Activated B cell treated with CpG ODN at 0.5 μM for 24 hours (primary cell): ENCODE measurements at regions not wholly inside any gene's neighbourhood (a gene's known extent, or its start where the extent isn't known, plus 50 kb on each side); places are given as distances from the start of the nearest gene placed in this dataset.
"Not testable (repeated sequence)": the region's sequence is repeated elsewhere in the genome, so short reads cannot be mapped to it uniquely, and the experiment has no call there.

Experiments used
- ATAC-seq: fragments of 200-7000 bp; cut with Tn5 transposase; one replicate; pipeline ENCODE4 v1.10.0; 2021; ENCODE audit warnings: low read depth, mild to moderate bottlenecking, moderate library complexity
- CTCF ChIA-PET: fragments of 350-600 bp; sonication (Branson Sonifier 250); formaldehyde crosslinking; loops from one replicate; lab custom pipeline; 2021; ENCODE audit warnings: antibody characterized with exemption; lab: Charles Lee
- POLR2A ChIA-PET: fragments of 350-600 bp; sonication (Branson Sonifier 250); formaldehyde crosslinking; loops from one replicate; lab custom pipeline; 2021; ENCODE audit warnings: antibody characterized with exemption; lab: Charles Lee
- DNase-seq: peaks from one replicate; pipeline ENCODE4 v3.0.0; 2022
- H3K27ac Mint-ChIP-seq: one replicate; pipeline ENCODE4 v1.8.0; 2020; ENCODE audit warnings: mixed read lengths
- H3K27me3 Mint-ChIP-seq: one replicate; pipeline ENCODE4 v1.8.0; 2021; ENCODE audit warnings: mixed read lengths
- H3K36me3 Mint-ChIP-seq: one replicate; pipeline ENCODE4 v1.8.0; 2021; ENCODE audit warnings: low read depth, mixed read lengths
- H3K4me1 Mint-ChIP-seq: one replicate; pipeline ENCODE4 v1.8.0; 2021; ENCODE audit warnings: mixed read lengths
- H3K4me3 Mint-ChIP-seq: one replicate; pipeline ENCODE4 v1.8.0; 2020; ENCODE audit warnings: mild to moderate bottlenecking, mixed read lengths
- H3K9me3 Mint-ChIP-seq: one replicate; pipeline ENCODE4 v1.8.0; 2020; ENCODE audit warnings: mixed read lengths
- intact Hi-C: fragments of 100-400 bp; cut with micrococcal nuclease; formaldehyde crosslinking; loops from one replicate; pipeline ENCODE4 v1.15.1; 2024
- TF ChIP-seq, protein P1 (sequence below): fragments of 200-600 bp; IDR thresholded peaks from one replicate; pipeline ENCODE4 v1.8.0; 2022; ENCODE audit warnings: antibody characterized with exemption, mild to moderate bottlenecking

DNA sequence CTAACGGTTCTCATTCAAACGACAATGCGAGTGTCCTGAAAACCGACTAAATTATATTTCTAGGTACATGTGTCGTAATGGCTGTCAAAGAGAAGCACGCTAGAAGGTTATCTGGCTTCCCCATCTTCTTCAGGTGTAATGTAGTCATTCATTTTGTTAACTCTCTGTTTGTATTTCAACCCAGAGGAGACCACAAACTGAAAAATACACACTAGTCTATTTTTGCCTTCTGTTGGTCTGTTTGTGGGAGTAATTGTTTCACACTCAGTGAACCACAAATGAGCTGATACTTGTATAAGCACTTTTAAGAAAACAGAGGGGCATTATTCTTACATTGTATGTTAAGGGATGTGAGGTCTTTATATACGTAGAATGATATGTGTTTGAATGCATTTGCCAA is 305.9 kb downstream of the GATA3 start:
- no peaks in the 10 kb centered on the region for H3K9me3 Mint-ChIP-seq
- CTCF ChIA-PET: no interaction called here
- TF ChIP-seq, protein P1, sequence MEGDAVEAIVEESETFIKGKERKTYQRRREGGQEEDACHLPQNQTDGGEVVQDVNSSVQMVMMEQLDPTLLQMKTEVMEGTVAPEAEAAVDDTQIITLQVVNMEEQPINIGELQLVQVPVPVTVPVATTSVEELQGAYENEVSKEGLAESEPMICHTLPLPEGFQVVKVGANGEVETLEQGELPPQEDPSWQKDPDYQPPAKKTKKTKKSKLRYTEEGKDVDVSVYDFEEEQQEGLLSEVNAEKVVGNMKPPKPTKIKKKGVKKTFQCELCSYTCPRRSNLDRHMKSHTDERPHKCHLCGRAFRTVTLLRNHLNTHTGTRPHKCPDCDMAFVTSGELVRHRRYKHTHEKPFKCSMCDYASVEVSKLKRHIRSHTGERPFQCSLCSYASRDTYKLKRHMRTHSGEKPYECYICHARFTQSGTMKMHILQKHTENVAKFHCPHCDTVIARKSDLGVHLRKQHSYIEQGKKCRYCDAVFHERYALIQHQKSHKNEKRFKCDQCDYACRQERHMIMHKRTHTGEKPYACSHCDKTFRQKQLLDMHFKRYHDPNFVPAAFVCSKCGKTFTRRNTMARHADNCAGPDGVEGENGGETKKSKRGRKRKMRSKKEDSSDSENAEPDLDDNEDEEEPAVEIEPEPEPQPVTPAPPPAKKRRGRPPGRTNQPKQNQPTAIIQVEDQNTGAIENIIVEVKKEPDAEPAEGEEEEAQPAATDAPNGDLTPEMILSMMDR: no peak
- H3K4me3 Mint-ChIP-seq: no peak overlapping the region
- H3K36me3 Mint-ChIP-seq: no peaks in the 10 kb centered on the region
- intact Hi-C loops: no loop called here
- no peak for ATAC-seq
- H3K4me1 Mint-ChIP-seq: no peaks in the 10 kb centered on the region
- H3K27ac Mint-ChIP-seq: no peak overlapping the region
- H3K27me3 Mint-ChIP-seq: peaks cover 2% of the 10 kb centered on the region
- DNase-seq: no peak
- POLR2A ChIA-PET: no interaction called here

DNA sequence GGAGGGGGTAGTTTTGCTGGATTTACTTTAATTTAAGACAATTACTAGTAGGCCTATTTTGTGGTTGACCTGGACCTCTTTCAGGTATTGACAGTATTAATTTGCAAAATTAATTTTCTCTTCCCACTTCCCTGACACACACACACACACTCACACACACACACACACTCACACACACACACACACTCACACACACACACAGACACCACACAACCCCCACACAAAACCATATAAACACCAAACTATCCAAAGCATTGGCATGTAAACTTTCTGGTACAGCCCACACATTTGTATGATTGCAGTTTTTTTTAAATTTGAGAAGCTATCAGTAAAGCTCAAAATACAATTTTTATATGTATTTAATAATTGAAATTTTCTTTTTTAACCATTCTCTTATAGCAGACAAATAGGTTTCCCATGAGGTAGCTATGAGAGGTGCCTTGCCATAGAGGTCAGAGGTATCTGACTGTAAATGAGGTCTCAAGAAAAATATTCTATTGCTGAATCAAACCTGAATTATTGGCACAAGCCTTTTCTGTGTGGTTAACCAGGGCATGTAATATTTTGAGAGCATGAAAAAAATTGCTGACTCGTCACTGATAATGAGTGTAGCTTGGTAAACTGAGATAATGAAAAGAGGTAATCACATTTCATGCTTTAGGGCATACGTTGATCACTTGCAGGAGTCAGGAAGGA is 306.5 kb downstream of the GATA3 start:
- ChIA-PET POLR2A (no interaction called here), CTCF (no interaction called here)
- DNase-seq: no peak
- no peaks in the 10 kb centered on the region for H3K36me3 Mint-ChIP-seq
- H3K4me3 Mint-ChIP-seq: no peak overlapping the region
- no peaks in the 10 kb centered on the region for H3K4me1 Mint-ChIP-seq
- no peak overlapping the region for H3K27ac Mint-ChIP-seq
- peaks cover 2% of the 10 kb centered on the region for H3K27me3 Mint-ChIP-seq
- ATAC-seq: no peak
- no peaks in the 10 kb centered on the region for H3K9me3 Mint-ChIP-seq
- TF ChIP-seq, protein P1: no peak
- intact Hi-C loops: no loop called here

DNA sequence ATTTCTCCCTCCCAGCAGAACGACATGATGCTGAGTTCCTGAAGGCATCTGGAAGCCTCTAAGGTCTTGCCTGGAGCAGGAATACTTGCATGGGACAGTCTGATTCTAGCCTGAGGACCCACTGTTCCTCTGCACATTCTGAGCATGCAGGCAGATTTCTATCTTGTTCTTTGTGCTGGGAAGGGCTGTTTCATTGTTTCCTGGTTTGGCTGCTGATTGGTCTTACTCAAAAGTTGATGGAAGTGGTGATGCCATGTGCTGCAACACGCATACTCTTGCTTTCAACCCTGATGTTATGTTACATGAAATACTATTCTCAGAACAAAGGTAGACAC is 307.0 kb downstream of the GATA3 start:
- Mint-ChIP-seq H3K27me3 (peaks cover 2% of the 10 kb centered on the region), H3K36me3 (no peaks in the 10 kb centered on the region), H3K4me3 (no peak overlapping the region), H3K4me1 (no peaks in the 10 kb centered on the region), H3K27ac (no peak overlapping the region), H3K9me3 (no peaks in the 10 kb centered on the region)
- CTCF ChIA-PET: no interaction called here
- intact Hi-C loops: no loop called here
- POLR2A ChIA-PET: no interaction called here
- no peak for ATAC-seq
- DNase-seq: no peak
- TF ChIP-seq, protein P1: no peak

DNA sequence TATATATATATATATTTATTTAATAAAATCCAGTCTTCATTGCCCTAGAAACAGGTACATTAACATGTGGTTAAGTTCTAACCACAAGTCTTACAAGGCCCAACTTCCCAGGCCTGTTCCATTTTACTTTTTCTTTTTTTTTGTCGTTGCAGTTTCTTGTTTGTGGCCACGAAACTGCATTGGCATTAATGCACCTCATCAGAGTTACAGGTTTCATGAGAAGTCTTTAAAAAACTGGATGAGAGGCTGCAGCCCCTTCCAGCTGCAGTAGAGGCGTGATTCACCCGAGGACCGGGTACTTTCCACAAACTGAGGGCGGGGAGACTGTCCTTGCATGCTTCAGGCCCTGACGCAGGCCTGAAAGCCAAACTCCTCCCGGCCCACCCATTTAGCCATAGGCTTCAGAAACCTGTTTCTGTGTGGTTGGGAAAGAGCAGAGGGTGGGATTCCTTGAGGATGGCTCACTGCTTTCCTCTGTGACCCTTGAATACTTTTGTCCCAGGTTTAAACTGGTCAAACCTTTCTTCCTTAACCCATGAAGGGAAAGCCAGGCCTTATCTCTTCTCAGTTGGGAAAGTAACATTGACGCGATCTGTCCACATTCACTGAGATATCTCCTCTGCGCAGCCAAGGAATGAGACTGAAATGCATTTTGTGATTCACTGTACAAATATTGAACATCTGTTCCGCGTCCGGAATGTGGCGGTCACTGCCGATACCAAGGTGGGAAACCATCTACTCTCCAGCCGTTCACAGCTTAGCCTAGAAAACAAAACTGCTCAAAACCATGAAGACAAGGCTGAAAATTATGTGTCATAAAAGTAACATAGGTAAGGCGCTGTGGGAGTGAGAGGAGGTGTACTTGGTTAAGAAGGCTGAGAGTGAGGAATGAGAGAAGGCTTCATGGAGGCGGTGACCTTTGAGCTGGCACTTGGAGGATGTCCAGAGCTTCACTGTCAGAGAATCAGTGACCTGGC is 311.7 kb downstream of the GATA3 start:
- TF ChIP-seq, protein P1: no peak
- H3K36me3 Mint-ChIP-seq: no peaks in the 10 kb centered on the region
- H3K27ac Mint-ChIP-seq: no peak overlapping the region
- DNase-seq (no peak), ATAC-seq (no peak)
- no peaks in the 10 kb centered on the region for H3K27me3 Mint-ChIP-seq
- intact Hi-C loops: no loop called here
- ChIA-PET CTCF (no interaction called here), POLR2A (no interaction called here)
- peaks cover 8% of the 10 kb centered on the region for H3K9me3 Mint-ChIP-seq
- no peak overlapping the region for H3K4me3 Mint-ChIP-seq
- no peaks in the 10 kb centered on the region for H3K4me1 Mint-ChIP-seq

DNA sequence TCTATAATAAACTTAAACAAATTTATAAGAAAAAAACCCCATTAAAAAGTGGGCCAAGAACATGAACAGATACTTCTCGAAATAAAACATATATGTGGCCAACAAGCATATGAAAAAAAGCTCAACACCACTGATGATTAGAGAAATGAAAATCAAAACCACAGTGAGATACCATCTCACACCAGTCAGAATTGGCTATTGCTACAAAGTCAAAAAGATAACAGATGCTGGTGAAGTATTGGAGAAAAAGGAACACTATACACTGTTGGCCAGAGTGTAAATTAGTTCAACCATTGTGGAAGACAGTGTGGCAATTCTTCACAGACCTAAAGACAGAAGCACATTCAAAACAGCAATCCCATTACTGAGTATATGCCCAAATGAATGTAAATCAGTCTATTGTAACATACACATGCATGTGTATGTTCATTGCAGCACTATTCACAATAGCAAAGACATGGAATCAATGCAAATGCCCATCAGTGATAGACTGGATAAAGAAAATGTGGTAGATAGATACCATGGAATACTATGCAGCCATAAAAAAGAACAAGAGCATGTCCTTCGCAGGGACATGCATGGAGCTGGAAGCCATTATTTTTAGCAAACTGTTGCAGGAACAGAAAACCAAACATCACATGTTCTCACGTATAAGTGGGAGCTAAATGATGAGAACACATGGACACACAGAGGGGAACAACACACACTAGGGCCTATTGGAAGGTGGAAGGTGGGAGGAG is 313.4 kb downstream of the GATA3 start:
- ATAC-seq, intact Hi-C loops: not testable (repeated sequence)

More for the DNA sequence above, 313.4 kb downstream of the GATA3 start:
- CTCF ChIA-PET, H3K4me1 Mint-ChIP-seq, H3K27ac Mint-ChIP-seq, DNase-seq, POLR2A ChIA-PET, H3K4me3 Mint-ChIP-seq, H3K27me3 Mint-ChIP-seq, H3K36me3 Mint-ChIP-seq, H3K9me3 Mint-ChIP-seq: not testable (repeated sequence)
